ENCODE measurements at regions not wholly inside any gene's neighbourhood (a gene's known extent, or its start where the extent isn't known, plus 50 kb on each side); places are given as distances from the start of the nearest gene placed in this dataset.
"Not testable (repeated sequence)": the region's sequence is repeated elsewhere in the genome, so short reads cannot be mapped to it uniquely, and the experiment has no call there.

DNA sequence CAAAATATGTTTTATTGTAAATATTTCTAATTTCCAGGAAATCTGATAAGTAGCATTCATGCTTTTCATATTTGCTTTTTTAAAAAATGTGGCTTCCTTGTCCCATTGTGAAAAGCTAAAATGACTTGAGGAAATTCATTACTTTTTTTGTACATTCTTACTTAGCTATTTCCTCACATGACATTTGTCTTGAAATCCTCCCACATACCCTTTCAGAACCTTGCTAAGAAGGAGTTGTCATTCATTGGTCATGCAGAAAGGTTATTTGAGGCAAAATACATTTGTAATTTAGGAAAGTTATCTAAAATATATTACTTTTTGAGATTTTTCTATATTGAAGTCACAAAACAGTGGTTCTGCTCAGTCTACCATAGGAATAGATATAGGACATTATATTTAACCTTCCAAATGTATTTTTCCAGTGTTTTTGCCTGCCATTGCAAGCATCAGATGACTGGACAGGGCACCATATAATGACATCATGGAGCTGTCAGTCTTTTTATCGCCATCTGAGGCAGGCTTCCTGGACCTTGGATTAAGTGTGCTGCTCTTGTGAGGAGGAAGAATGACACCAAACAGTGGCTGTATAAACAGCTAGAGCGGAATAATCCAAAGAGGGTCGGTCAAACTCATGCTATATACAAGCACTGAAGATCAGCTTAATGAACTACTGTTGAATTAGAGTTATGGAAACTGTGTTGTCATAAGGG, 109.4 kb upstream of the HCRTR2 start:
- no peak for DNase-seq

DNA sequence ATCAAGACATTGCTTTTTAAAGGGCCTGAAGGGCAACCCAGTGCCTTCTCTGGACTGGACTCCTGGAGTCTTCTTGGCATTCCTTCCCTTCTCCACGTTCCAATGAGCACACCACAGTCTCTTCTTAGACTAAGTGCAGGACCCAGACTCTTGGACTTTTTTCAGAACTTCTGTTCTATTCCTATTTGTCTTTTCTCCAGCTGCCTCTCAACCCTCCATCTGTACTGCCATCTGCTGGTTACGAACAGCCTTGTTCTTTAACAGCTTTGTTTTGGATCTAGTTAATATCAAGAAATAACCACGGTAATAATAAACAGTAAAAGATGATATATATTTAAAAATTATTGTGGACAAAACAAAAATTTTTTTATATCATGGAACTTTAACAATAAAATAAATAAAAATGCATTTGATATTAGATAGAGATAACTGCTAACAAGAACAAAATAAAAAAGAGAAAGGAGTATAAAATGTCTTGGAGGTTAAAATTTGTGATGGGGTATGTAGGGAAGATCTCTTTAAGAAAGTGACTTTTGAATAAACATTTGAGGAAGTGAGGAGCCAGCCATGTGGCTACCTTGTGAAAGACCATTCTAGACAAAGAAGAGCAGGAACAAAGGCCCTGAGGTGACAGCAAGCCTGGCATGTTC, 105.1 kb upstream of the HCRTR2 start:
- DNase-seq = no peak

DNA sequence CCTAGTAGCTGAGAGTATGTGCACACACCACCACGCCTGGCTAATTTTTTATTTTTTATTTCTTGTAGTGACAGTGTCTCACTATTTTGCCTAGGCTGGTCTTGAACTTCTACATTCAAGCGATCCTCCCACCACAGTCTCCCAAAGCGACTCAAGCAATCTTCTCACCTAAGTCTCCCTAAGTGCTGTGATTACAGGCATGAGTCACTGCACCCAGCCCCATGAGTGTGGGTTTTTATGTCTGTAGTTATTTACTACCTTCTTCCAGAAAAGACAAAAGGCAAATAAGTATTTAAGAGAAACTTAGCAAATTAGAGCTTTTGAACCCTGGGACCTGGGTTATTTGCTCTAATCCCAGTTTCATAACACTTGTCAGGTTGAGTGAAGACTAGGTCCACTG, 92.3 kb upstream of the HCRTR2 start:
- no peak for DNase-seq

DNA sequence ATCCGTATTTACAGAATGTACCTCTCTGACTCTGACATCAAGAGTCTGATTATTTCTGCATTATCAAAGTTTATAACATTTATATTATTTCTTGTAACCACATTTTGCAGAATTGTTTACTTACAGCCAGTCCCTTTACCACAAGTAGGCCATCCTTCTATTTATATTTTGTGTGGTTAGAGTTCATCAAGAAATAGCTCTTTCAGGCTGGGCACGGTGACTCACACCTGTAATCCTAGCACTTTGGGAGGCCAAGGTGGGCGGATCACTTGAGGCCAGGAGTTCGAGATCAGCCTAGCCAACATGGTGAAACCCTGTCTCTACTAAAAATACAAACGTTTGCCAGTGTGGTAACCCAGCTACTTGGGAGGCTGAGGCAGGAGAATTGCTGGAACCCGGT, 86.3 kb upstream of the HCRTR2 start:
- not testable (repeated sequence) for DNase-seq

DNA sequence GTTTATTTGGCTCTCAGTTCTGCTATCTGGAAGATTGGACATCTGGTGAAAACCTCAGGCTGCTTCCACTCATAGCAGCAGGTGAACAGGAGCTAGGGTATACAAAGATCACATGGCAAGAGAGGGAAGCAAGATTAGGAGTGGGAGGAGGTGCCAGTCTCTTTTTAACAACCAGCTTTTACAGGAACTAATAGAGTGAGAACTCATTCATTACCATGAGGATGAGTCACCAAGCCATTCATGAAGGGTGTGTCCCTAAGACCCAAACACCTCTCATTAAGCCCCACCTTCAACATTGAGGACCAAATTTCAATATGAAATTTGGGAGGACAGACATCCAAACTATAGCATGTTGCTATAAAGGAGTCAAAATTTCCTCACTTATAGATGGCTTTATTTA, 85.4 kb upstream of the HCRTR2 start:
- no peak for DNase-seq

DNA sequence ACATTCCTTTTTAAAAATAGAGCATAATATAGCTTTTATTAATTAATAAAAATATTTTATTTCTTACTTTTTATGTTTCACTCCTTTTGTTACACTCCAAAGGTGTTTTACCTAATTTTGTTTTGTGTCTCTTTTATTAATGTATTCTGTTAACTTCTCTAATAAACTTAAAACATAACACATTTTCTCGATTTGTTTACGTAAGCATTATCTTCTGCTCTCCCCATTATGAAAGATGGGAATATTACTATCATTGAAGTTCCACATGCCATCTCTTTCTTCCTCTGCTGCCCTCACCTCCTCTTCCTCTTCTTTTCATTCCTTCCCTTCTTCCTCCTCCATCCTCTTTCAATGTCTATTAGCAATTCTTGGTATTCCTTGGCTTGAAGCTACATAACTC, 85.0 kb upstream of the HCRTR2 start:
- no peak for DNase-seq

DNA sequence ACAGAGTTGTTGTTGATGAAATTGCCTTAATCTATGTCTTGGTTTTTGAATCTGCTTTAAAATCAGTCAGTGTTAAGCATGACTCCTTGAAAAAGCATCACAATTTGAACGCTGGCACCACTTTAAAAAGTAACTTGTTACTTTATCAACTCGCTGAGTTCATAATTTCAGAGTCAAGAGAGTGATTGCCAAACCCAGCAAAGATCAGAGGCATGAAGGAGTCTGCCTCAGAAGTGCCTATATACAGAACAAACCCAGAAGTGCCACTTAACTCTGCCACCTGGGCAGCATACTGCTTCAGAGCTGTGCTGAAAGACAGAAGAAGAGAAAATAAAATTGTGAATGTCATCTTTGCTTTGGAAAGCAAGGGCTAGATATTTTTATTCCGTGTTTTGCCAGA, 73.6 kb upstream of the HCRTR2 start:
- DNase-seq = peak; percentile 93

DNA sequence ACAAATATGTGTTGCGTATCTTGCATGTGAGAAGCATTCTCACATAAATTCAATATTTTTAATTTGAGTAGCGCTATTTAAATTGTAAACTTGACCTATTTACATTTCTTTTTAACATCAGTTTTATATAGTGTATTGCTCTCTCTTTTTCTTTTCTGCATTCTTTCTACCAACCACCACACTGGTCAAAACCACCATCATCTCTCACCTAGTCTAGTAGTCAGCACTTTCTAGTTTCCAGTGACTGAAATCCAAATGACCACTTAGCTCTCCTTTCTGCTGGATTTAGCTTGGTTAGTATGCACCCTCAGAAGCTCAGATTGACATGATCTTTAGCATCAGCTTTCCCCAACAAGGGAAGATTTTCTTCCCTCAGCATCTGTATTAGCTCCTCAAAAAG, 73.2 kb upstream of the HCRTR2 start:
- peak; percentile 74 for DNase-seq

DNA sequence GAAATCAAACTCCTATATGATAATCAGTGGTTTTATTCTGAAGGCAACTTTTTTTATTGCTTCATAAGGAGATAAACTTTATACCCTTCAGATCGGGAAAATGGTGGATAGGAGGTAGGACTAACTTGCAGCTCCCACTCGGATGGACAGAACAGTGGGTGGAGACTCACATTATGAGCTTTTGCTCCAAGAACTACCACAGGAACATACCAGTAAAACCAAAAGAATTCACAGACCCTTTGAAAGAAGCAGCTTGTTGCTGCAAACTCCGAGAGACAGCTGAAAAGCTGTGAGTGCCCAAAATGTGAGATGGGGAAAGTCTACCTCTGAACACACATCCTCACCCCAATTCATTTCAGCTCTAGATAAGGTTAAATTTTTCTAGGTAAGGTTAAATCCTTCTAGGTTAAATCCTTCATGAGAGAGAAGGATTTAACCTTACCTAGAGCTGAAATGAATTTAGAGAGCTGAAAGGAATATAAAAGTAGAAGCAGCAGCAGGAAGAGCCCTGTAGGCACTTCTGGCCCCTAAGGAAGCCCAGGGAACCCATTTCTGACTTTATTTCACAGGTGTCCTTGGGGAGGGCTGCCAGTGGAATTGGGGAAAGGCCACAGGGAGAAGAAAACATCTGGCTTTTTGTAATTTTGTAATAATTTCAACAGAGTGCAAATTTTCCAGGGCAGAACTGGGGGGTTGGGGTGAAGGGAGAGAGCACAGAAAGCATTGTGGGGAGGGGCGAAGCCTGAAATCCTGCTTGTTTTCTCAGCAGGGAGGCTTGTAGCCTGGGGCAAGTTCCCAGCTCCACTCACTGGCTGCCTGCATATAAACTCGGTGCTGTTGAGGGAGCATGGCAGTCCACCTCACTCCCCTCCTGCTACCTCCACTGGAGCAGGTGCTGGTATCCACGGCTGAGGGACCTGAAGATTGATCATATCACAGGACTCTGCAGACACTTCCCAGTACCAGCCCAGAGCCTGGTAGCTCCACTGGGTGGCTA, 65.9 kb upstream of the HCRTR2 start:
- DNase-seq = no peak

DNA sequence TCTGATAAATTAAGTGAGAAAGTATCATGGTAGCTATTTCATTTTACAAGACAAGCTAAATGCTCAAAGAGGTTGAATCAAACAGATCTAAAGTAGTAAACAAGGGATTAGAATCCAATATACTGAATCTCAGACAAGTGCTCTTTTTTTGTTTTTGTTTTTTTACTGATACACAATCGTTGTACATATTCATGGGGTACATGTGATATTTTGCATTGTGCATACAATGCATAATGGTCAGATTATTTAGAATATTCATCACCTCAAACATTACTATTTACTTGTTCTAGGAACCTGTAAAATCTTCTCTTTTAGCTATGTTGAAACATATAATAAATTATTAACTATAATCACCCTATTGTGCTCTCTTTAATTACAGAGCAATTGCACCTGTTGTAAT, 57.0 kb upstream of the HCRTR2 start:
- DNase-seq = no peak

DNA sequence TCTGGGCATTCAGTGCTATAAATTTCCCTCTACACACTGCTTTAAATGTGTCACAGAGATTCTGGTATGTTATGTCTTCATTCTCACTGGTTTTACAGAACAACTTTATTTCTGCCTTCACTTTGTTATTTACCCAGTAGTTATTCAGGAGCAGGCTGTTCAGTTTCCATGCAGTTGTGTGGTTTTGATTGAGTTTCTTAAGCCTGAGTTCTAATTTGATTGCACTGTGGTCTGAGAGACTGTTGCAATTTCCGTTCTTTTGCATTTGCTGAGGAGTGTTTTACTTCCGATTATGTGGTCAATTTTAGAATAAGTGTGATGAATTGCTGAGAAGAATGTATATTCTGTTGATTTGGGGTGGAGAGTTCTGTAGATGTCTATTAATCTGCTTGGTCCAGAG, 50.1 kb upstream of the HCRTR2 start:
- not testable (repeated sequence) for DNase-seq
